GM19238 (cell line): ENCODE measurements at regions not wholly inside any gene's neighbourhood (a gene's known extent, or its start where the extent isn't known, plus 50 kb on each side); places are given as distances from the start of the nearest gene placed in this dataset.
"Not testable (repeated sequence)": the region's sequence is repeated elsewhere in the genome, so short reads cannot be mapped to it uniquely, and the experiment has no call there.

Experiments
- DNase-seq: peaks from one replicate; pipeline ENCODE4 v3.0.0; 2011; ENCODE audit warnings: low spot score; ENCODE audit not compliant: insufficient read length

DNA sequence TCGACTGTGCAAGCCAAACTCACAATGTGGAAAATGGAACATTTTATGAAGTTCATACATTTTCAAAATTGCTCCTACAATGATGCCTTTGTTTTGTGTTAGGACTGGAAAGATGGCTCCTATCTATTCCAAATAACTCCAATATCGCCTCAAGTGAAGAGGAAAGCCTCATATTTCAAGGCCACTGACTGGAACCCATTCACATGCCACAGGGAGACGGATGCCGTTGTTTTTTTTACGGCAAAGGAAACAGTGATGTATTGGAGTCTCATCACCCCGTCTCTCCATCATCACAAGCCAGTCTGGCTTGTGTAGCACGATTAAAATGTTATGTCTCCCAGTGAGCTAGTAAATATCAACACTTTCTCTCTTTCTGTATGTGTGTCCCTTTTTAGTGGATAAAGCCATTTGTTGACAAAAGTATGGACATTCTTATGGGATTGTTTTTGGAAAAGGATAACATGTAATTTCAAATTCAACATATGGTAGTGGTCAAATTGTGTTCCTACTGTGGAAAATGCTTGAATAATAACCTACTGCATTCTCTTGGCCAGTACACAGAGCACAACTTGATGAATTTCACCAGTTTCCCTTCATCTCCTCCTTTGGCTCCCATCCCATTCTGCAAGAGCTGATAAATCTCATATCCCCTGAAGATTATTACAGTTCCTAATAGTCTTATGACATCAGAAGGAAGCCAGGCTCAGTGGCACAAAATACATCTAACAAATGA is 109.5 kb upstream of the PITRM1 start:
- no peak for DNase-seq

GRCh38 chr10:3278771-3279170 is 106.2 kb upstream of the PITRM1 start:
- DNase-seq: no peak

DNA sequence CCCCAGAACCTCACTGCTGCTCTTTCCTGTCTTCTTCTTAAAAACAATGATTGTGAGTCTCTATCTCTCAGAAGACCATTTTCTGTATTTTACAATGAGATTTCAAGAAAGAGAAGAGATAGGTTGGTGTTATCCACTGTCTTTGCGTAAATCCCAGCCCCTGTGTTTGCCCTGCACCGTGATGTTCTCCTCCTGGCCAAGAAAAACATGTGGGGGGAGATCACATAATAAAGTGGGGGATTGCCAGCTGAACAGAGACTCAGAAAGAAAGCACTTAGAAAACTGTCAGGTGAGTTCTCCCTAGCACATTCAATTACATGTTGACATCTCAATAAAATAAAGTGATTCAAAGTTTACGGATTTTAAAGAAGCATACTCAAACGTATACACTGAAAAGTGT is 105.0 kb upstream of the PITRM1 start:
- DNase-seq: no peak

DNA sequence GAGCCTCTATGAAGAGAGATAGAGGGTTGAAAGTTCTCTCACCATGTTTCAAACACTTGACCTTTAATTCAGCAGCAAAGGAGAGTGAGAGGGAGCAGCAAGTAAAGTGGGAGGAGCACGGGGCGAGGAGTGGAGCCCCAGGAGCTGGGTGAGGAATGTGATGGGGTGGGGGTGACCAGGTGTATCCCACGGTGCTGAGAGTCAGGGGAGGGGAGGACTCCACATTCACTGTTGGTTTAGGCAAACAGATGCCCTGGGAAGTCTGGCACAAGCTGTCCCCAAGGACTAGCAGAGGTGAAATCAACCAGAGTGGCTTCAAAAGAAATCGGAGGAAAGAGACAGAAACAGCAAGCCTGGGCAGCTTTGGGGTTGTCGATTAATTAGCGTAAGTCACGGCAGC is 101.8 kb upstream of the PITRM1 start:
- DNase-seq: no peak

DNA sequence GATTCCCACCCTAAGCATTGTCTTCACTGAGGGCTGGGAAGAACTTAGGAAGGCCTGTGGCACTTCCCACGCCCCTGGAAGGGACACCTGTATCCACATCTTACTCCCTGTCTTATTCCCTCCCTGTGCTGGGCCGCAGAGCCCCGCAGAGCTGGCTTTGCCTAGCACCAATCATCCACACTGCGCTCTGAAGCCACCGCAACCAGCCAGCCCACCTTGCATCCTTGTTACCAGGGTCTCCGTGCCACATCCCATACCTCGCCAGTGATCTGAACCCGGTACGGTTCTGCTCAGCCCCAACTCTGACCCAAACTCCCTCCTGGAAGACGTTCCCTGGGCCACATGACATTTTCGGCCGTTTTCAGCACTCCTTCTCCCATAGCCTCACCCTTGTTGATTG is 101.4 kb upstream of the PITRM1 start:
- no peak for DNase-seq

DNA sequence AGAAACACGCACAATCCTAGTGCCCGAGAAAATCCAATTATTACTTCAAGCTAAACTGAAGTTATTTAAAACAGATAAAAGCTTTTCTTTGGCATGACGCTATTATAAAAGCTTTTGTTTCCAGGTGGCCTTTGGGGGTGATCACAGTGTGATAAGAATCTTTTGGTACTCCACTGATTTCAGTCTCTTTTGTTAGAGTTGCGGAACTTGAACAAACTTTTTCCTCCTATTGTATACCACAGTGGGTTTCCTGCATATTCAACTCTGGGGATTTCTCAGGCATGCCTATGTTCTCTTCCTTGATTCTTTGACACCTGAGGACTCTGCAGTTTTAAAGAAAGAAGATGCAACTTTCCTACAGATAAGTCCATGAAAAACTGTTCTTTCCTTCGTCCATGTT is 99.7 kb upstream of the PITRM1 start:
- DNase-seq: no peak

DNA sequence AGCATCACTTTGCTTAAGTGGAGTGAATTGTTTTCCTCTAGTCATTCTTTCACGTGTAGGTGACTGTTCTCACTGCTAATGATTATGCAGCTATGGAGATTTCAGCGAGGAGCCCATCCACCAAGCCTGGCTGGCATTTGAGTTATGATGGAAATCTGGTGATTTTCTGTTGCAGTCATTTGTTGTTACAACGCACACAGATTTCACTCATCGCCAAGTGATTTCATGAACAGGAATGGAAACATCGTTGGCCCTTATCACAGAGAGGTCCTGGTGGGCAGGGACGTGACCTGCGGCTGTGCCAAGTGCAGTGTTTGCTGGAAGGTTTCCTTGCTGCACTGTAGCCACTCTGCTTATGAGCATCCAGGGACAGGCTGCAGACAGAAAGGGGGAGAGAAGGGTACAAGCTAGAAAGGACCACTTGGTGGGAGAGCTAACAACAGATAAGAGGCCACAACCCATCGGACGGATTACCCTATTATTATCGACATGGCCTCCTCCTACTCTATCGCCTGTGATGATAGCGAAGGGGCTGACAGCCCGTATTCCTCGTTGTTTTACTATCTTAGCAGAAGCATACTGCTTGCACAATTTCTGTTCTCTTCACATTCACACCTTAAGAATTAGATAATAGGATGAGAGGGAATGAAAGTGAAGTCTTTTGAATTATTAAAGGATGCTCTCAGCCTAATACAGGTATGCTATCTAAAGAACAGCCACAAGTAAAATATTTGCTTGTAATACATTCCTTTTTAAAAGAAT is 99.0 kb upstream of the PITRM1 start:
- DNase-seq: no peak

- DNase-seq: no peak
Measured at GRCh38 chr10:3270577-3271316, 98.2 kb upstream of the PITRM1 start.

DNA sequence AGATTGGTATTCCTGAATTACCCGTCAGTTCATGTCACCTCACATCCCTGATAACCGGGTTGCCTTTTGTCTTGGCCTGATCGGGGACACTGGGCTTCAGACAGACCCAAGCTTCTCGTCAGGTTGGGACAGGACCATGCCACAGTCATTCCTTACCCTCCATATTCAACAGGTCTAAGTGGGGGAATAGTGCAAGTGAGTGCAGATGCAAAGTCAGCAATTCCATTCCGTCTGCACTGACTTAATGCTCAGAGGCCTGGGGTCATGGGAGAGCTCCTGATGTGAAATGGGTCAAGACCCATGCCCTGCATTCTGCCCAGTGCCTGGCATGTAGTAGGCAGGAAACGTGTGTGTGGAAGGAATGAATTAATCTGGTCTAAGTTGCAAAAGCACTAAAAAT is 95.4 kb upstream of the PITRM1 start:
- DNase-seq: no peak

- DNase-seq: no peak
Measured at GRCh38 chr10:3265088-3265487, 92.5 kb upstream of the PITRM1 start.

DNA sequence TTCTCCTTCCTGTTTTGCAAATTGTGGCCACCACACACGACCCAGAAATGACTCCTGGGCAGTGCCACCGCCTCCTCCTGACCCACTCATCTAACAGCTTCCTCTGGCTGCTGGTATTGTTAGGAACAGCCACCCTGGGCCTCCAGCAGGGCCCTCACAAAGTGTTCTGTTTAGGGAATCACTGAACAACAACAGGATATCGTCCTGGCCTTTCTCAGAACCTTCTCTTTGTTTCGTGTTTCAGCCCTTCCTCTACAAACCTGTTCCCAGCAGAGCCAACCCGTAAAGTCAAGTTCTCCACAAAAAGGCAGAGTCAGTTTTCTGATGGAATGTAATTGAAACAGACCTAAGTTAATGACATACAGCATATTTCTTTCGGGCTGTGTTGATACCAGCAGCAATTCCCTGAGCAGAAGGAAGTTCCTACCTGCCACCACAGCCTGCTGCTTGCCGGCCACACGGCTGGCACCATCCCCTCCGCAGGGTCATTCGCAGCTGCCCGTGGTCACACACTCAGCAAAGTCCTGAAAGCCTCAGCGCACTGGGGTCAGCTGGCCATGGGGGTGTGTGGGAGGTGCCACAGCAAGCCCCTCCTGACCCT is 91.7 kb upstream of the PITRM1 start:
- no peak for DNase-seq

- DNase-seq: no peak
Measured at GRCh38 chr10:3263747-3264146, 91.2 kb upstream of the PITRM1 start.

- DNase-seq: no peak
Measured at GRCh38 chr10:3263082-3263481, 90.5 kb upstream of the PITRM1 start.

GRCh38 chr10:3261921-3262320 is 89.3 kb upstream of the PITRM1 start:
- no peak for DNase-seq

DNA sequence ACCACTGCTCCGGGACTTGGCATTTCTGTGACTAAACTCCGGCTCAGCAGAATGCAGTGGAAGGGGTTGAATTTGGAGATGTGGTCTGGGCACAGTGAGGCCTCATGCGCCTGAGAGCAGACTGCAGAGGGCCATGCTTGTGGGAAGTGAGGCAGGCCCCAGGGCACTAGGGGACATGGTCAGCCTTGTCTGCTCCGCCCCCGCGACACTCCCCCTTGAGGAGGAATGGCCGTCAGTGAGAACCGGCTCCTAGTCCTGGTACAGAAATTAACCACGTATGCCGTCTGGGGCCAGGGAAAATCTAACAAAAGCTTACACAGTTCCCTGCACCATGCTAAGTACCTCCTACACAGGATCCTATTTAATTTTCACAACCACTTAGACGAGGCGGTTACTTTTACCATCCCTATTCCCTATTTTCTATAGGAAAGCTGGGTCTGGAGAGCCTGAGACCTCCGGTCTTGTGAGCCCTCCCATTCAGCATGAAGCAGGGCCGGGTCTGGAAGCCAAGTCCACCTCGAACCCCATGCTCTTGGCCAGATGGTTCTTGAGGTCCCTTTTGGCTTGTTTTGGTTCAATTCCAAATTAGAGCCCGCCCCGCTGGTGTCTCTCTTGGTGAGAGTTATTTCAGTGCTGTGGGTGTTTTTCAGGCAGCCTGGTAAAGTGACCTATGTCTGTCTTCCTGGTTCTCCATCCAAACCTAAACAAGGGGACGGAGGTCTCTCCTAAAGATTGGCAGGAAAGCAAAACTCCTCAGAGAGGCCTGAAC is 87.7 kb upstream of the PITRM1 start:
- no peak for DNase-seq

DNA sequence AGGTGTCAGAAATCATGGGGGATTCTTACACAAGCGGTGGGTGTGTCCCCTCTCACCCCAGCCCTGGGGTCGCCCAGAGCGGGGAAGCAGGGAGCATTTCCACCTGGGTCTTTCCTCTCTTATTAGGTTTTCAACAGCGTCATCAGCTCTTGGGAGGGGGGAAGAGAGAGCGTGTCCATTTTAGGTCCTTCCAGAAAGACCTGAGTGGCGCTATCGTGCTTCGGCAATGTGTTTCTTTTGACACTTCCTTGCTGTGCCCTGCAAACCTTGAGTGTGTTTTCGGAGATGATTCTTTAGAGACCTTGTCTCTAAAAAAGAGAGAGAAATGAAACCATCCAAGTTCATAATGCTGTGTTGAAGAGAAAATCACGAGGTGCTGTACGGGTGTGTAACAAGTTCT is 86.9 kb upstream of the PITRM1 start:
- no peak for DNase-seq

GRCh38 chr10:3258394-3258793 is 85.8 kb upstream of the PITRM1 start:
- no peak for DNase-seq

GRCh38 chr10:3255616-3256015 is 83.0 kb upstream of the PITRM1 start:
- DNase-seq: no peak

DNA sequence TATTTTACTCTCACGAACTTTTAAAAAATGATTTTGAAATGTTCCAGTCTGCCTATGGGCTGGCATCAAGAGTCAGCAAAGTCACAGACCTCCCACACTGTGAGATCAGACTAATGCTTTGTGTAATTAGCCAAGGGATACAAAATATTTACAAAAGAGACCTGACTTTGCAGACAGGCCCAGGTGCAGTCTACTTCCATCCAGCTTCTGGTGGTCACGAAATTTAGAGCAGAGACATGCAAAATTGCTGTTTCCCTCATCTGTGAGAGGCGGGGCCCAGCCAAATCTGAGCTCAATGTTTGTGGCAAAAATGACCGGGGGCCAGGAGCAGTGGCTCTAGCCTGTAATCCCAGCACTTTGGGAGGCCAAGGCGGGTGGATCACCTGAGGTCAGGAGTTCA is 82.5 kb upstream of the PITRM1 start:
- no peak for DNase-seq

GRCh38 chr10:3253974-3254373 is 81.4 kb upstream of the PITRM1 start:
- not testable (repeated sequence) for DNase-seq

DNA sequence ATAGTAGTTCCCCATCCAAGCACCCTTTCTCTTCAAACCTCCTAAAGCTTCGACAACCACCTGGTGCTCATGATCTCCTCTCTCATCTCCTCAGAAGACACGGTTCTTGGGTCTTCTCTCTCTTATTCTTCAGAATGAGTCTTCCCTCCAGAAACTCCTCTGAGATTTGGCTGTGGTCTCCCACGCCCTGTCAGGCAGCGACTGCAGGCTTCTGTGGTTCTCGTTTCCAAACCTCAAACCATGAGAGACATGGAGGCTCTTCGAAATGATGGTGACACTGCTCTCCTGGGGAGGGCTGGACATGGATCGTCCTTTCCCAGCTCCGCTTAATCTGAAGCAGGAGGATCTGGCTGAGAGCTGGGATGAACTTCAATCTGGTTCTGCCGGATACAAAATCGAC is 78.6 kb upstream of the PITRM1 start:
- no peak for DNase-seq
